Natural killer cell (primary cell): ENCODE measurements at regions not wholly inside any gene's neighbourhood (a gene's known extent, or its start where the extent isn't known, plus 50 kb on each side); places are given as distances from the start of the nearest gene placed in this dataset.

Source experiments
- ATAC-seq, 3 donors: fragments of 150-1000 bp in 2 of 3; fragments of 200-7000 bp in 1 of 3; cut with Tn5 transposase; 1 replicate in 1 of 3; 2 replicates in 2 of 3; pipeline ENCODE4 v1.10.0; 2021; ENCODE audit warnings: mild to moderate bottlenecking in 2 of 3, moderate library complexity in 2 of 3
- DNase-seq, 2 donors: peaks; one replicate each; pipeline versions ENCODE4 v3.0.0 to v3.0.0-alpha.2; 2013 to 2021; ENCODE audit warnings: mixed read lengths in 1 of 2
- H3K27ac ChIP-seq: one replicate; pipeline ENCODE4 v1.5.1; 2013; ENCODE audit warnings: mild to moderate bottlenecking, low read length
- H3K27me3 ChIP-seq: one replicate; pipeline ENCODE4 v1.6.1; 2013; ENCODE audit warnings: low read length; ENCODE audit not compliant: control insufficient read depth, insufficient read depth
- H3K36me3 ChIP-seq: one replicate; pipeline ENCODE4 v1.6.1; 2013; ENCODE audit warnings: low read length; ENCODE audit not compliant: control insufficient read depth, insufficient read depth
- H3K4me1 ChIP-seq: one replicate; pipeline ENCODE4 v1.6.1; 2013; ENCODE audit warnings: low read length; ENCODE audit not compliant: control insufficient read depth, insufficient read depth
- H3K4me3 ChIP-seq: one replicate; pipeline ENCODE4 v1.5.1; 2013; ENCODE audit warnings: low read length
- H3K9me3 ChIP-seq: one replicate; pipeline ENCODE4 v1.6.1; 2013; ENCODE audit warnings: low read length; ENCODE audit not compliant: control insufficient read depth, insufficient read depth
- H3K27ac Mint-ChIP-seq, 2 donors: one replicate each; pipeline ENCODE4 v1.8.0; 2022; ENCODE audit warnings: mild to moderate bottlenecking in 2 of 2, mixed read lengths in 2 of 2, moderate library complexity in 1 of 2
- H3K27me3 Mint-ChIP-seq, 2 donors: one replicate each; pipeline ENCODE4 v1.8.0; 2022; ENCODE audit warnings: low read depth in 2 of 2, mixed read lengths in 2 of 2
- H3K36me3 Mint-ChIP-seq: one replicate; pipeline ENCODE4 v1.8.0; 2022; ENCODE audit warnings: mixed read lengths
- H3K4me1 Mint-ChIP-seq, 2 donors: one replicate each; pipeline ENCODE4 v1.8.0; 2022; ENCODE audit warnings: mixed read lengths in 2 of 2
- H3K4me3 Mint-ChIP-seq: one replicate; pipeline ENCODE4 v1.8.0; 2022; ENCODE audit warnings: mild to moderate bottlenecking, moderate library complexity, mixed read lengths
- H3K9me3 Mint-ChIP-seq, 2 donors: one replicate each; pipeline ENCODE4 v1.8.0; 2022; ENCODE audit warnings: mixed read lengths in 2 of 2
- WGBS: methylation state at CpG from one replicate; pipeline ENCODE4 v1.1.7; 2013; ENCODE audit warnings: missing lambda C conversion rate; ENCODE audit not compliant: insufficient coverage; 5-methylcytosine and 5-hydroxymethylcytosine counted together
- intact Hi-C: fragments of 100-400 bp; cut with micrococcal nuclease; formaldehyde crosslinking; loops from one replicate; pipeline ENCODE4 v1.14.2; 2022
- TF ChIP-seq, protein P1 (sequence below): fragments of 200-600 bp; IDR thresholded peaks from one replicate; pipeline ENCODE4 v1.8.0; 2022; ENCODE audit warnings: antibody characterized with exemption

- Histone ChIP-seq H3K36me3 (no peaks in the 10 kb centered on the region), H3K4me3 (no peak overlapping the region), H3K4me1 (no peaks in the 10 kb centered on the region), H3K27me3 (no peaks in the 10 kb centered on the region), H3K9me3 (no peaks in the 10 kb centered on the region), H3K27ac (no peak overlapping the region)
- 88% methylated on average over 12 of the region's 12 CpGs for WGBS
- intact Hi-C loops, result no loop called here
- no peaks in the 10 kb centered on the region for H3K36me3 Mint-ChIP-seq
- ATAC-seq (no peak), DNase-seq (no peak)
- H3K9me3 Mint-ChIP-seq, result peaks cover 0 to 5% of the 10 kb centered on the region in 2 donors
- no peak overlapping the region for H3K4me3 Mint-ChIP-seq
- no peaks in the 10 kb centered on the region for H3K4me1 Mint-ChIP-seq
- TF ChIP-seq, protein P1, sequence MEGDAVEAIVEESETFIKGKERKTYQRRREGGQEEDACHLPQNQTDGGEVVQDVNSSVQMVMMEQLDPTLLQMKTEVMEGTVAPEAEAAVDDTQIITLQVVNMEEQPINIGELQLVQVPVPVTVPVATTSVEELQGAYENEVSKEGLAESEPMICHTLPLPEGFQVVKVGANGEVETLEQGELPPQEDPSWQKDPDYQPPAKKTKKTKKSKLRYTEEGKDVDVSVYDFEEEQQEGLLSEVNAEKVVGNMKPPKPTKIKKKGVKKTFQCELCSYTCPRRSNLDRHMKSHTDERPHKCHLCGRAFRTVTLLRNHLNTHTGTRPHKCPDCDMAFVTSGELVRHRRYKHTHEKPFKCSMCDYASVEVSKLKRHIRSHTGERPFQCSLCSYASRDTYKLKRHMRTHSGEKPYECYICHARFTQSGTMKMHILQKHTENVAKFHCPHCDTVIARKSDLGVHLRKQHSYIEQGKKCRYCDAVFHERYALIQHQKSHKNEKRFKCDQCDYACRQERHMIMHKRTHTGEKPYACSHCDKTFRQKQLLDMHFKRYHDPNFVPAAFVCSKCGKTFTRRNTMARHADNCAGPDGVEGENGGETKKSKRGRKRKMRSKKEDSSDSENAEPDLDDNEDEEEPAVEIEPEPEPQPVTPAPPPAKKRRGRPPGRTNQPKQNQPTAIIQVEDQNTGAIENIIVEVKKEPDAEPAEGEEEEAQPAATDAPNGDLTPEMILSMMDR, result no peak
- H3K27ac Mint-ChIP-seq, result no peak overlapping the region
- no peaks in the 10 kb centered on the region for H3K27me3 Mint-ChIP-seq
Observed at GRCh38 chr2:19246496-19246895, 111.9 kb downstream of the OSR1 start.

- Mint-ChIP-seq H3K4me1 (no peaks in the 10 kb centered on the region), H3K9me3 (peaks cover 0 to 5% of the 10 kb centered on the region in 2 donors), H3K4me3 (no peak overlapping the region), H3K36me3 (no peaks in the 10 kb centered on the region), H3K27ac (no peak overlapping the region), H3K27me3 (no peaks in the 10 kb centered on the region)
- Histone ChIP-seq H3K9me3 (no peaks in the 10 kb centered on the region), H3K36me3 (no peaks in the 10 kb centered on the region), H3K4me3 (no peak overlapping the region), H3K27ac (no peak overlapping the region), H3K27me3 (no peaks in the 10 kb centered on the region), H3K4me1 (no peaks in the 10 kb centered on the region)
- intact Hi-C loops, result no loop called here
- DNase-seq (no peak), ATAC-seq (no peak)
- 89% methylated on average over 9 of the region's 9 CpGs for WGBS
- TF ChIP-seq, protein P1, result no peak
Observed at GRCh38 chr2:19244460-19245363, 113.7 kb downstream of the OSR1 start.

- ATAC-seq, result no peak
- Histone ChIP-seq H3K4me1 (no peaks in the 10 kb centered on the region), H3K27me3 (no peaks in the 10 kb centered on the region), H3K9me3 (no peaks in the 10 kb centered on the region), H3K4me3 (no peak overlapping the region), H3K27ac (no peak overlapping the region), H3K36me3 (no peaks in the 10 kb centered on the region)
- TF ChIP-seq, protein P1, result no peak
- H3K9me3 Mint-ChIP-seq, result peaks cover 3 to 9% of the 10 kb centered on the region in 2 donors
- H3K27ac Mint-ChIP-seq, result no peak overlapping the region
- H3K4me1 Mint-ChIP-seq, result no peaks in the 10 kb centered on the region
- no peak overlapping the region for H3K4me3 Mint-ChIP-seq
- 92% methylated on average over 8 of the region's 8 CpGs for WGBS
- intact Hi-C loops, result no loop called here
- no peaks in the 10 kb centered on the region for H3K36me3 Mint-ChIP-seq
- DNase-seq, result no peak
- no peaks in the 10 kb centered on the region for H3K27me3 Mint-ChIP-seq
Observed at GRCh38 chr2:19238440-19239060, 119.9 kb downstream of the OSR1 start.
